ENCODE measurements at regions not wholly inside any gene's neighbourhood (a gene's known extent, or its start where the extent isn't known, plus 50 kb on each side); places are given as distances from the start of the nearest gene placed in this dataset.

- DNase-seq (ENCODE audit: low read depth): no peak
- H3K27me3 ChIP-seq (ENCODE audit: control insufficient read depth, insufficient read depth, low read length): peaks cover 2% of the 10 kb centered on the region
- TF ChIP-seq CTCF (IDR thresholded peaks at IDR 0.05; ENCODE audit: insufficient read depth, low read length, poor library complexity, severe bottlenecking): no peak
Observed at GRCh38 chr6:40714576-40715564, 127.7 kb upstream of the LRFN2 start.

DNA sequence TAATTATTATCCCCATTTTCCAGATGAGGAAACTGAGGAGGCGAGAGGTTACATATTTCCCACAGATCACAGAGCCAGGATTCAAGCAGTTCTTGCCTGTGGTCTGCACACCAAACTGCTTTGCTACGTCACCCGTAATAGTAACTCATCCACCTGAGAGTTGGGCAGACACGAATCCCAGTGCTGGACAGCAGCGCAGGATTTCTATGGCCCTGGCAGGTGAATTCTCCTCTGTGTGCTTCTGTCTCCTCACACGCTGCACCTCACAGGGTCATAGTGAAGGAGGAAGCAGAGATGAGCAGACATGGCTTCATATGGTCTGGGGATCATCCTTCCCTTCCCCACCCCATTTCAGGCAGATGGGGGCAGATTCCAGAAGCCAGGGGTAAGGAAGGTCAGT, 127.0 kb upstream of the LRFN2 start:
- Histone ChIP-seq H3K36me3 (ENCODE audit: control insufficient read depth, insufficient read depth, low read length) (no peaks in the 10 kb centered on the region), H3K27me3 (ENCODE audit: control insufficient read depth, insufficient read depth, low read length) (peaks cover 2% of the 10 kb centered on the region), H3K4me3 (ENCODE audit: low read depth, low read length) (no peak overlapping the region)
- no peak for TF ChIP-seq CTCF (IDR thresholded peaks at IDR 0.05; ENCODE audit: insufficient read depth, low read length, poor library complexity, severe bottlenecking)
- no peak for DNase-seq (ENCODE audit: low read depth)

More at GRCh38 chr6:40714576-40715564, 127.7 kb upstream of the LRFN2 start:
- Histone ChIP-seq H3K4me3 (ENCODE audit: low read depth, low read length) (no peak overlapping the region), H3K36me3 (ENCODE audit: control insufficient read depth, insufficient read depth, low read length) (no peaks in the 10 kb centered on the region)

GRCh38 chr6:40713002-40713719, 126.0 kb upstream of the LRFN2 start:
- H3K4me3 ChIP-seq (ENCODE audit: low read depth, low read length): no peak overlapping the region
- TF ChIP-seq CTCF (IDR thresholded peaks at IDR 0.05; ENCODE audit: insufficient read depth, low read length, poor library complexity, severe bottlenecking): no peak
- peaks cover 2% of the 10 kb centered on the region for H3K27me3 ChIP-seq (ENCODE audit: control insufficient read depth, insufficient read depth, low read length)
- DNase-seq (ENCODE audit: low read depth): no peak
- no peaks in the 10 kb centered on the region for H3K36me3 ChIP-seq (ENCODE audit: control insufficient read depth, insufficient read depth, low read length)

DNA sequence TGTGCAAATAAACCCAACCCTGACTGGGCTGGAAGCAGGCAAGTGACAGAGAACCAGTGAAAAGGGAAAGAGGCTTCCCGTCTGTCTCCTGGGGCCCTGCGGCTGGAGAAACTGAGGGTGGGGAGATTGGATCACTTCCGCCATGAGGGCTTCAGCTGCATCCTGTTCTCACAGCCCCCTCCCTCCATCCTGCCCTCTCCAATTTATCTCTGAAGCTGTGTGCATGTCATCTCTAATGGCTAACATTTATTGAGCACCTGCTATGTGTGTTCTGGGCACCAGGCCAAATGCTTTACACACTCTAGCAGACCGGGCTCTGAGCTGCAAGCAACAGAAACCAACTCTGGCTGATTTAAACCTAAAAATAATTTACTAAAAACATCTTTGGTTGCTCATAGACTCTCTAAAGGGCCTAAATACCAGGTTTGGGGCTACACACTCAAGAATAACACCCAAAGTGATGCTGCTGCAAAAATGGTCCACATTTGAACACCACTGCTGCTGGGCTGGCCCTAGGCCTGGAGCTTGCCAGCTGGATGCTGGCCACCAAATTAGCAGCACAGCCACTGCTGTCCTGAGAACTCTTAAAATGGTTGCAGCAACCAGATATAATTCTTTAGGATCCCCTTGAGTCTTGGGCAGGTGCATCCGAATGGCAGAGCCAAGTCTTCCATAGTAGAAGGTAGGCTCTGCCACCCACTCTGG, 123.6 kb upstream of the LRFN2 start:
- no peak overlapping the region for H3K4me3 ChIP-seq (ENCODE audit: low read depth, low read length)
- H3K27me3 ChIP-seq (ENCODE audit: control insufficient read depth, insufficient read depth, low read length): peaks cover 2% of the 10 kb centered on the region
- no peak for TF ChIP-seq CTCF (IDR thresholded peaks at IDR 0.05; ENCODE audit: insufficient read depth, low read length, poor library complexity, severe bottlenecking)
- H3K36me3 ChIP-seq (ENCODE audit: control insufficient read depth, insufficient read depth, low read length): no peaks in the 10 kb centered on the region
- no peak for DNase-seq (ENCODE audit: low read depth)

- TF ChIP-seq CTCF (IDR thresholded peaks at IDR 0.05; ENCODE audit: insufficient read depth, low read length, poor library complexity, severe bottlenecking): no peak
- Histone ChIP-seq H3K36me3 (ENCODE audit: control insufficient read depth, insufficient read depth, low read length) (no peaks in the 10 kb centered on the region), H3K27me3 (ENCODE audit: control insufficient read depth, insufficient read depth, low read length) (peaks cover under 1% of the 10 kb centered on the region), H3K4me3 (ENCODE audit: low read depth, low read length) (no peak overlapping the region)
- no peak for DNase-seq (ENCODE audit: low read depth)
Observed at GRCh38 chr6:40708049-40708448, 120.9 kb upstream of the LRFN2 start.

Measured in kidney epithelial cell (primary cell).